Sigmoid colon (tissue), 6 donors: ENCODE measurements at regions not wholly inside any gene's neighbourhood (a gene's known extent, or its start where the extent isn't known, plus 50 kb on each side); places are given as distances from the start of the nearest gene placed in this dataset.

Source experiments
- DNase-seq: peaks from one replicate; pipeline ENCODE4 v3.0.0-alpha.2; 2019
- H3K27ac ChIP-seq, 4 donors: fragments of 200-600 bp; sonication (generic); one replicate each; pipeline ENCODE4 v1.5.1; 2016 to 2019; ENCODE audit warnings: mild to moderate bottlenecking in 1 of 4
- H3K27me3 ChIP-seq, 3 donors: fragments of 200-600 bp; sonication (generic); one replicate each; pipeline ENCODE4 v1.5.1; 2019; ENCODE audit warnings: mild to moderate bottlenecking in 1 of 3
- H3K36me3 ChIP-seq, 4 donors: fragments of 200-600 bp; sonication (generic); one replicate each; pipeline ENCODE4 v1.5.1; 2016 to 2019
- H3K4me1 ChIP-seq, 4 donors: fragments of 200-600 bp; sonication (generic); one replicate each; pipeline ENCODE4 v1.5.1; 2017 to 2019
- H3K4me3 ChIP-seq, 4 donors: fragments of 200-600 bp; sonication (generic); one replicate each; pipeline ENCODE4 v1.5.1; 2017 to 2019; ENCODE audit warnings: mild to moderate bottlenecking in 2 of 4, moderate library complexity in 1 of 4
- H3K9me3 ChIP-seq, 4 donors: fragments of 200-600 bp in 3 of 4; sonication (generic) in 3 of 4; one replicate each; pipeline versions ENCODE4 v1.5.1 to v1.6.1; 2013 to 2019
- EP300 ChIP-seq, 4 donors: sonication (generic); formaldehyde crosslinking; IDR thresholded peaks; one replicate each; pipeline ENCODE4 v1.6.1; 2017; ENCODE audit warnings: antibody characterized with exemption in 4 of 4
- POLR2A ChIP-seq, 2 donors: fragments of 450-650 bp; IDR thresholded peaks; one replicate each; pipeline ENCODE4 v1.6.1; 2016; ENCODE audit warnings: antibody characterized with exemption in 2 of 2, mild to moderate bottlenecking in 2 of 2, moderate library complexity in 2 of 2
- POLR2AphosphoS5 ChIP-seq, 4 donors: sonication (generic); formaldehyde crosslinking; IDR thresholded peaks; one replicate each; pipeline ENCODE4 v1.6.1; 2017; ENCODE audit warnings: antibody characterized with exemption in 4 of 4
- WGBS, 2 donors: extraction: QIAGEN DNeasy Blood & Tissue Kit; methylation state at CpG; one replicate each; pipeline ENCODE4 v1.1.7; 2013; 5-methylcytosine and 5-hydroxymethylcytosine counted together
- intact Hi-C: fragments of 100-400 bp; cut with DNase I; formaldehyde crosslinking; loops from one replicate; pipeline ENCODE4 v1.15.1; 2023
- TF ChIP-seq, protein P1 (sequence below), 4 experiments: fragments of 450-650 bp in 3 of 4; fragments of 200-600 bp in 1 of 4; IDR thresholded peaks; one replicate each; pipeline ENCODE4 v1.5.1; 2016 to 2019; ENCODE audit warnings: antibody characterized with exemption in 4 of 4, mild to moderate bottlenecking in 3 of 4, moderate library complexity in 2 of 4
- donor health status: healthy with polysubstance abuse.
- donor health status: healthy.

DNA sequence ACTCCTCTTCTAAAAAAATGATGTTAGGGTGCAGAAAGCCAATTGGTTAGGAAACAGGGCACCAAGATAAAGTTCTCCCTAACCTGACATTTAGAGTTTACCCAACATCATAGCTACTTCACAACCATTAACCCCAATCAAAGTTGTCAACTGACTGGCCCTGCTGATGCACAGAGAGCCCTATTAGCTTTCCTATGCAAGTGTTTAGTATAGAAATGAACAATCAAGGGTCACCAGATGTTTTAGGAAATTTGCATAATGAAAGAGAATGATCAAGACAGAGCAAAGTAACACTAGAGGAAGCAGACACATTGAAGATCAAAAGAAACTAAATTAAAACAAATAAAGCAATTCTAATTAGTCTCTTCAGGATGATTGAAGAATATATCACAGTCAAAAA is 64.2 kb upstream of the DCC start:
- Histone ChIP-seq H3K9me3 (no peaks in the 10 kb centered on the region), H3K4me3 (no peak overlapping the region), H3K27me3 (no peaks in the 10 kb centered on the region), H3K27ac (no peak overlapping the region), H3K36me3 (no peaks in the 10 kb centered on the region), H3K4me1 (no peaks in the 10 kb centered on the region)
- intact Hi-C loops, result no loop called here
- DNase-seq, result no peak
- TF ChIP-seq, protein P1, sequence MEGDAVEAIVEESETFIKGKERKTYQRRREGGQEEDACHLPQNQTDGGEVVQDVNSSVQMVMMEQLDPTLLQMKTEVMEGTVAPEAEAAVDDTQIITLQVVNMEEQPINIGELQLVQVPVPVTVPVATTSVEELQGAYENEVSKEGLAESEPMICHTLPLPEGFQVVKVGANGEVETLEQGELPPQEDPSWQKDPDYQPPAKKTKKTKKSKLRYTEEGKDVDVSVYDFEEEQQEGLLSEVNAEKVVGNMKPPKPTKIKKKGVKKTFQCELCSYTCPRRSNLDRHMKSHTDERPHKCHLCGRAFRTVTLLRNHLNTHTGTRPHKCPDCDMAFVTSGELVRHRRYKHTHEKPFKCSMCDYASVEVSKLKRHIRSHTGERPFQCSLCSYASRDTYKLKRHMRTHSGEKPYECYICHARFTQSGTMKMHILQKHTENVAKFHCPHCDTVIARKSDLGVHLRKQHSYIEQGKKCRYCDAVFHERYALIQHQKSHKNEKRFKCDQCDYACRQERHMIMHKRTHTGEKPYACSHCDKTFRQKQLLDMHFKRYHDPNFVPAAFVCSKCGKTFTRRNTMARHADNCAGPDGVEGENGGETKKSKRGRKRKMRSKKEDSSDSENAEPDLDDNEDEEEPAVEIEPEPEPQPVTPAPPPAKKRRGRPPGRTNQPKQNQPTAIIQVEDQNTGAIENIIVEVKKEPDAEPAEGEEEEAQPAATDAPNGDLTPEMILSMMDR (IDR thresholded peaks at IDR 0.05), result no peak
- no peak for TF ChIP-seq POLR2AphosphoS5 (IDR thresholded peaks at IDR 0.05)
- no peak for TF ChIP-seq POLR2A (IDR thresholded peaks at IDR 0.05)
- no peak for TF ChIP-seq EP300 (IDR thresholded peaks at IDR 0.05)

DNA sequence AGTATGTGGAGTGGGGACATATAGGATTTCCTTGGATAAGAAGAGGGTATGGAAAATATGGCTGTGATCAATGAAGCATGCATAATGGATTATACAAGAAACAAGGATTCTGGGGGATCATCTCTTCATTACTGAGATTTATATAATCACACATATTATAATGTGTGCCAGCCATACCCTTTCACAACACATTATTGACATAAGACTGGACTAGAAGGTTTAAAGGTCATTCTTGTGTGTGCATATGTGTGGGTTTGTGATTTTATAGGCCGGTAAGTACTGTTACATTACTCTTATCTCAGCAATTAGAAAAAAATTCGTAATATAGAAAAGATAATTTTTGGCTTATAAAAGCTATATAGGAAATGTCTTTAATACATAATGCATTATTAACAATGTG is 62.2 kb upstream of the DCC start:
- Histone ChIP-seq H3K4me1 (no peaks in the 10 kb centered on the region), H3K4me3 (no peak overlapping the region), H3K27me3 (no peaks in the 10 kb centered on the region), H3K36me3 (no peaks in the 10 kb centered on the region), H3K9me3 (no peaks in the 10 kb centered on the region), H3K27ac (no peak overlapping the region)
- TF ChIP-seq POLR2AphosphoS5 (IDR thresholded peaks at IDR 0.05) (no peak), EP300 (IDR thresholded peaks at IDR 0.05) (no peak)
- DNase-seq, result no peak
- intact Hi-C loops, result no loop called here
- 24 to 74% methylated on average over 2 of the region's 2 CpGs for WGBS, 2 donors

DNA sequence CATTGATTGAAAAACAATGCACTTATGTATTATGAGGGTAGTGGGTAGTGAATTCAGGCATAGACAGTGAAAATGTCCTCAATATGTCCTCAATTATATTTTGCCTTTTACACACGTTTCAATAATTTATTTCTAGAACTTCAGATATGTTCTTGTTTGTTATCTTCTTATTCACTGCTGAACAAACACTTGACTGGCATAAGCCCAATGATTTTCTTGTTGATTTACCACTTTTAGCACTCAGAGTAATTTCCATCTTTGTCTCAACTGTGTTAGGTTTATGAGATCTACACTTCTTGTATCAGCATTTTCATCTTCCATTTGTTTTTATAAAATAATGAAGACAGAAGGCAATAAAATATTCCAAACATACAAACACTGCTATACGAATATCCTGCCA is 61.8 kb upstream of the DCC start:
- Histone ChIP-seq H3K4me3 (no peak overlapping the region), H3K4me1 (no peaks in the 10 kb centered on the region), H3K9me3 (no peaks in the 10 kb centered on the region), H3K27ac (no peak overlapping the region), H3K36me3 (no peaks in the 10 kb centered on the region), H3K27me3 (no peaks in the 10 kb centered on the region)
- 7 to 36% methylated on average over 2 of the region's 2 CpGs for WGBS, 2 donors
- DNase-seq, result no peak
- intact Hi-C loops, result no loop called here
- TF ChIP-seq, protein P1 (IDR thresholded peaks at IDR 0.05), result no peak
- TF ChIP-seq POLR2AphosphoS5 (IDR thresholded peaks at IDR 0.05), result no peak
- no peak for TF ChIP-seq EP300 (IDR thresholded peaks at IDR 0.05)
- TF ChIP-seq POLR2A (IDR thresholded peaks at IDR 0.05), result no peak

DNA sequence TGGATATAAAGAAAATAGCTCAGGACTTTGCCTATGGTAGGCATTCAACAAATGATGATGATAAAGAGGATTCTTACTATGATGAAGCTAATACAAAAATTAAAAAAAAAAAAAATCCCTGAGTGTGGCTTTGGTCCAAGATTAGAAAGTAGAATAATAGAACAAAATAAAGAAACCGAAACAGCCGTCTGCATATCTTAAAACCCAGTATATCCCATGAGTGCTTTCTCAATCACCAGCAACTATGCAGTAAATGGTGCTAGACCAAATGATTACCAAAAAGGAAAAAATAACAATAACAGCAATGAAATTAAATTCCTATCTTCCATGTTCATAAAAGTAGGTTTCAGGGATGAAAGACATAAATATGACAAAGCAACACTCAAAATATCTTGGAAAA is 59.3 kb upstream of the DCC start:
- intact Hi-C loops, result no loop called here
- no peak for DNase-seq
- Histone ChIP-seq H3K9me3 (no peaks in the 10 kb centered on the region), H3K27ac (no peak overlapping the region), H3K4me1 (no peaks in the 10 kb centered on the region), H3K36me3 (no peaks in the 10 kb centered on the region), H3K27me3 (no peaks in the 10 kb centered on the region), H3K4me3 (no peak overlapping the region)
- WGBS, 2 donors, result 92 to 96% methylated on average over 2 of the region's 2 CpGs
- TF ChIP-seq EP300 (IDR thresholded peaks at IDR 0.05) (no peak), POLR2AphosphoS5 (IDR thresholded peaks at IDR 0.05) (no peak), POLR2A (IDR thresholded peaks at IDR 0.05) (no peak)
- TF ChIP-seq, protein P1 (IDR thresholded peaks at IDR 0.05), result no peak

DNA sequence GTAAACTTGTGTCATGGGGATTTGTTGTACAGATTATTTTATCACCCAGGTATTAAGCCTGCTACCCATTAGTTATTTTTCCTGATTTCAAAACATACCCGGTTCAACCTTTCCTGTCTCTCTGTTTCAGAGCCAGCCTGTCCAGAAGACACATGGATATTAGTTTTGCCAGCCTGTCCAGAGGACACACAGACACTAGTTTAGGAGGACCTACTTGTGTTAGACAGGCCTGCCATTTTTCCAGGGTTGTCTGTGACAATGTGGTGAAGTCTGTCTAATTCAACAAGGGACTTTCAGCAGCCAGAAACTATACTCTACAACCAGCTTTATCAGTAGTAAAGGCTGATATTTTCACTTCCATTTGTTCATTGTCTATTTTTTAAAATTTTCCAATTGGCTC is 56.1 kb upstream of the DCC start:
- H3K4me3 ChIP-seq, result no peak overlapping the region
- no peak for DNase-seq
- no peaks in the 10 kb centered on the region for H3K27me3 ChIP-seq
- H3K4me1 ChIP-seq, result no peaks in the 10 kb centered on the region
- TF ChIP-seq POLR2A (IDR thresholded peaks at IDR 0.05) (no peak), POLR2AphosphoS5 (IDR thresholded peaks at IDR 0.05) (no peak), EP300 (IDR thresholded peaks at IDR 0.05) (no peak)
- TF ChIP-seq, protein P1 (IDR thresholded peaks at IDR 0.05), result no peak
- intact Hi-C loops, result no loop called here
- H3K9me3 ChIP-seq, result no peaks in the 10 kb centered on the region
- H3K27ac ChIP-seq, result no peak overlapping the region
- WGBS, 2 donors, result 75 to 88% methylated on average over 1 of the region's 1 CpG
- H3K36me3 ChIP-seq, result no peaks in the 10 kb centered on the region
